Lower leg skin (tissue), 4 donors: ENCODE measurements at regions not wholly inside any gene's neighbourhood (a gene's known extent, or its start where the extent isn't known, plus 50 kb on each side); places are given as distances from the start of the nearest gene placed in this dataset.

Experiments used
- DNase-seq, 2 donors: peaks; one replicate each; pipeline ENCODE4 v3.0.0-alpha.2; 2019; ENCODE audit warnings: low spot score in 2 of 2
- H3K4me3 ChIP-seq: fragments of 200-600 bp; sonication (generic); 2 replicates; pipeline ENCODE4 v1.5.1; 2017; ENCODE audit warnings: mild to moderate bottlenecking, low read depth; ENCODE audit not compliant: poor library complexity, severe bottlenecking
- CTCF ChIP-seq, 3 donors: fragments of 450-650 bp; IDR thresholded peaks; one replicate each; pipeline ENCODE4 v1.5.1; 2016; ENCODE audit warnings: antibody characterized with exemption in 3 of 3, mild to moderate bottlenecking in 3 of 3, moderate library complexity in 2 of 3
- POLR2A ChIP-seq, 2 donors: fragments of 450-650 bp; IDR thresholded peaks; one replicate each; pipeline ENCODE4 v1.6.1; 2016 to 2017; ENCODE audit warnings: antibody characterized with exemption in 2 of 2, mild to moderate bottlenecking in 1 of 2, moderate library complexity in 1 of 2
- WGBS, 2 donors: methylation state at CpG; one replicate each; pipeline ENCODE4 v1.1.5; 2018; 5-methylcytosine and 5-hydroxymethylcytosine counted together
- intact Hi-C: fragments of 100-400 bp; cut with DNase I; formaldehyde crosslinking; loops from one replicate; pipeline ENCODE4 v1.15.0; 2023; ENCODE audit warnings: low total_unique reads

- no peak for DNase-seq
- 47 to 64% methylated on average over 6 of the region's 6 CpGs for WGBS, 2 donors
- intact Hi-C loops, result no loop called here
- H3K4me3 ChIP-seq, result no peak overlapping the region
- TF ChIP-seq CTCF (IDR thresholded peaks at IDR 0.05) (no peak), POLR2A (IDR thresholded peaks at IDR 0.05) (no peak)
These were observed 239.1 kb downstream of the SEC14L1 start for GRCh38 chr17:77379832-77380231.

GRCh38 chr17:77380395-77381184 lies 239.8 kb downstream of the SEC14L1 start:
- 84% methylated on average over 11 of the region's 11 CpGs for WGBS, 2 donors
- TF ChIP-seq CTCF (IDR thresholded peaks at IDR 0.05), result no peak
- no peak for TF ChIP-seq POLR2A (IDR thresholded peaks at IDR 0.05)
- no peak overlapping the region for H3K4me3 ChIP-seq
- intact Hi-C loops, result no loop called here
- DNase-seq, result no peak

GRCh38 chr17:77381185-77381700 lies 240.5 kb downstream of the SEC14L1 start:
- 59% methylated on average over 4 of the region's 4 CpGs for WGBS, 2 donors
- H3K4me3 ChIP-seq, result no peak overlapping the region
- no peak for DNase-seq
- intact Hi-C loops, result no loop called here
- TF ChIP-seq CTCF (IDR thresholded peaks at IDR 0.05) (no peak), POLR2A (IDR thresholded peaks at IDR 0.05) (no peak)

GRCh38 chr17:77381731-77382130 lies 241.0 kb downstream of the SEC14L1 start:
- DNase-seq, result no peak
- no peak overlapping the region for H3K4me3 ChIP-seq
- intact Hi-C loops, result no loop called here
- no peak for TF ChIP-seq POLR2A (IDR thresholded peaks at IDR 0.05)
- TF ChIP-seq CTCF (IDR thresholded peaks at IDR 0.05), result no peak
- 85 to 86% methylated on average over 8 of the region's 8 CpGs for whole genome bisulfite sequencing, 2 donors

- intact Hi-C loops, result no loop called here
- no peak for DNase-seq
These were observed 241.7 kb downstream of the SEC14L1 start for GRCh38 chr17:77382356-77382911.

More at GRCh38 chr17:77382356-77382911, 241.7 kb downstream of the SEC14L1 start:
- no peak for TF ChIP-seq POLR2A (IDR thresholded peaks at IDR 0.05)
- TF ChIP-seq CTCF (IDR thresholded peaks at IDR 0.05), result no peak
- 31 to 61% methylated on average over 13 of the region's 13 CpGs for WGBS, 2 donors
- no peak overlapping the region for H3K4me3 ChIP-seq
